ENCODE measurements at regions not wholly inside any gene's neighbourhood (a gene's known extent, or its start where the extent isn't known, plus 50 kb on each side); places are given as distances from the start of the nearest gene placed in this dataset.
A peak's percentile ranks its signal among the peaks of the same experiment; 100 is the strongest.

- Histone ChIP-seq H2AFZ (ENCODE audit: low read length) (no peak overlapping the region), H3K4me2 (ENCODE audit: low read length) (no peak overlapping the region), H3K4me3 (ENCODE audit: low read depth, low read length, poor library complexity, severe bottlenecking) (no peak overlapping the region)
Observed at GRCh38 chr3:110311541-110311940, 760.1 kb upstream of the NECTIN3 start.

GRCh38 chr3:110314512-110315114 lies 757.0 kb upstream of the NECTIN3 start:
- Histone ChIP-seq H4K20me1 (ENCODE audit: insufficient read depth, low read length) (no peaks in the 10 kb centered on the region), H3K36me3 (ENCODE audit: insufficient read depth, low read length) (no peaks in the 10 kb centered on the region), H3K4me1 (ENCODE audit: insufficient read depth, low read length, poor library complexity, severe bottlenecking) (no peaks in the 10 kb centered on the region), H3K9me2 (ENCODE audit: insufficient read depth, low read length) (no peaks in the 10 kb centered on the region), H3K79me2 (ENCODE audit: insufficient read depth, low read depth, low read length) (no peaks in the 10 kb centered on the region), H2AFZ (ENCODE audit: low read length) (no peak overlapping the region), H3K9me3 (ENCODE audit: low read length) (no peaks in the 10 kb centered on the region), H3K4me3 (ENCODE audit: low read depth, low read length, poor library complexity, severe bottlenecking) (no peak overlapping the region), H3K27ac (ENCODE audit: low read depth, low read length, poor library complexity, severe bottlenecking) (no peak overlapping the region), H3K4me2 (ENCODE audit: low read length) (no peak overlapping the region)
- POLR2A ChIA-PET, result interaction anchor here (0.6 kb wide), 2 partner anchors 524 to 1426 kb away, joined by 3 to 5 read pairs; no protein-coding TSS in a partner anchor
- DNase-seq (ENCODE audit: low spot score), result peak; percentile 65
- TF ChIP-seq EZH2phosphoT487 (IDR thresholded peaks at IDR 0.05; ENCODE audit: borderline replicate concordance, low read depth, low read length) (no peak), CTCF (conservative IDR thresholded peaks at IDR 0.05; ENCODE audit: low read length) (peak; percentile 82)
- CTCF ChIA-PET (ENCODE audit: unreplicated experiment), result no interaction called here
- no TSS peak for BruUV-seq (replicated peaks)
- intact Hi-C loops (cut with micrococcal nuclease; ENCODE audit: unreplicated experiment), result no loop called here

More at GRCh38 chr3:110311541-110311940, 760.1 kb upstream of the NECTIN3 start:
- Histone ChIP-seq H3K4me1 (ENCODE audit: insufficient read depth, low read length, poor library complexity, severe bottlenecking) (no peaks in the 10 kb centered on the region), H3K79me2 (ENCODE audit: insufficient read depth, low read depth, low read length) (no peaks in the 10 kb centered on the region), H3K27ac (ENCODE audit: low read depth, low read length, poor library complexity, severe bottlenecking) (no peak overlapping the region), H3K36me3 (ENCODE audit: insufficient read depth, low read length) (no peaks in the 10 kb centered on the region), H4K20me1 (ENCODE audit: insufficient read depth, low read length) (no peaks in the 10 kb centered on the region), H3K9me3 (ENCODE audit: low read length) (no peaks in the 10 kb centered on the region), H3K9me2 (ENCODE audit: insufficient read depth, low read length) (no peaks in the 10 kb centered on the region)
- no TSS peak for BruUV-seq (replicated peaks)
- POLR2A ChIA-PET, result interaction anchor here (0.7 to 1.1 kb wide), 2 partner anchors 9 to 1162 kb away, joined by 3 read pairs; no protein-coding TSS in a partner anchor
- DNase-seq (ENCODE audit: low spot score), result no peak
- TF ChIP-seq CTCF (conservative IDR thresholded peaks at IDR 0.05; ENCODE audit: low read length) (no peak), EZH2phosphoT487 (IDR thresholded peaks at IDR 0.05; ENCODE audit: borderline replicate concordance, low read depth, low read length) (no peak)
- CTCF ChIA-PET (ENCODE audit: unreplicated experiment), result no interaction called here
- intact Hi-C loops (cut with micrococcal nuclease; ENCODE audit: unreplicated experiment), result no loop called here

GRCh38 chr3:110318108-110318507 lies 753.5 kb upstream of the NECTIN3 start:
- intact Hi-C loops (cut with micrococcal nuclease; ENCODE audit: unreplicated experiment), result no loop called here
- TF ChIP-seq CTCF (conservative IDR thresholded peaks at IDR 0.05; ENCODE audit: low read length) (no peak), EZH2phosphoT487 (IDR thresholded peaks at IDR 0.05; ENCODE audit: borderline replicate concordance, low read depth, low read length) (no peak)
- no peak for DNase-seq (ENCODE audit: low spot score)
- H2AFZ ChIP-seq (ENCODE audit: low read length), result no peak overlapping the region
- H3K27ac ChIP-seq (ENCODE audit: low read depth, low read length, poor library complexity, severe bottlenecking), result no peak overlapping the region
- no peaks in the 10 kb centered on the region for H3K9me2 ChIP-seq (ENCODE audit: insufficient read depth, low read length)
- H3K4me1 ChIP-seq (ENCODE audit: insufficient read depth, low read length, poor library complexity, severe bottlenecking), result no peaks in the 10 kb centered on the region
- no peaks in the 10 kb centered on the region for H3K9me3 ChIP-seq (ENCODE audit: low read length)
- ChIA-PET POLR2A (interaction anchor here (0.5 kb wide), 1 partner anchor 1199 kb away, joined by 4 read pairs; no protein-coding TSS in a partner anchor), CTCF (ENCODE audit: unreplicated experiment) (no interaction called here)
- H3K4me2 ChIP-seq (ENCODE audit: low read length), result no peak overlapping the region
- no peak overlapping the region for H3K4me3 ChIP-seq (ENCODE audit: low read depth, low read length, poor library complexity, severe bottlenecking)
- H3K36me3 ChIP-seq (ENCODE audit: insufficient read depth, low read length), result no peaks in the 10 kb centered on the region
- H3K79me2 ChIP-seq (ENCODE audit: insufficient read depth, low read depth, low read length), result no peaks in the 10 kb centered on the region
- BruUV-seq (replicated peaks), result no TSS peak
- H4K20me1 ChIP-seq (ENCODE audit: insufficient read depth, low read length), result no peaks in the 10 kb centered on the region
